ENCODE measurements at regions not wholly inside any gene's neighbourhood (a gene's known extent, or its start where the extent isn't known, plus 50 kb on each side); places are given as distances from the start of the nearest gene placed in this dataset.
"Not testable (repeated sequence)": the region's sequence is repeated elsewhere in the genome, so short reads cannot be mapped to it uniquely, and the experiment has no call there.

DNA sequence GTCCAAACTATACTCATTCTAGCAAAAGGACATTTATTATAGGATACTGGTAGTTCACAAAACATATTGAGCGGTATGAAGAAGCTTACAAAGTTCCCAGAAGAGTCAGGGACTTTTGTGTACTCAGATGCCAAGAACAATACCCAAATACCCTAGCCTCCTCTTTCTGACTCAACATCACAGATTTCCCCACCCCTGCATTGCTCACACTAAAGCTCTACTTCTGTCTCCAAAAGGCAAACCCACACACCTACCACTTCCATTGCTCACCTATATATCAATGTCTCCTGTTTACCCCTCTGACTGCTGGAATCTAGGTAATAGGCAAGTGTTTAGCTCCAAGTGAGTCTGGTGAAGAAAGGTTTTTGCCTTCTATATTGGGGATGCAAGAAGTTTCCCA is 100.7 kb upstream of the HCCS start:
- H3K27me3 ChIP-seq (replicated peaks; ENCODE audit: insufficient read depth) = no peaks in the 10 kb centered on the region
- H3K36me3 ChIP-seq = no peaks in the 10 kb centered on the region
- no peak for TF ChIP-seq CTCF (IDR thresholded peaks at IDR 0.05)
- no peak for ATAC-seq (ENCODE audit: insufficient number of reproducible peaks, low FRiP score, low read depth)
- no peaks in the 10 kb centered on the region for H3K9me3 ChIP-seq
- no peak for DNase-seq (ENCODE audit: low spot score)
- no peak overlapping the region for H3K27ac ChIP-seq
- H3K4me3 ChIP-seq = no peak overlapping the region
- no peaks in the 10 kb centered on the region for H3K4me1 ChIP-seq (ENCODE audit: control insufficient read depth in 1 of 2, low read depth in 2 of 2)

DNA sequence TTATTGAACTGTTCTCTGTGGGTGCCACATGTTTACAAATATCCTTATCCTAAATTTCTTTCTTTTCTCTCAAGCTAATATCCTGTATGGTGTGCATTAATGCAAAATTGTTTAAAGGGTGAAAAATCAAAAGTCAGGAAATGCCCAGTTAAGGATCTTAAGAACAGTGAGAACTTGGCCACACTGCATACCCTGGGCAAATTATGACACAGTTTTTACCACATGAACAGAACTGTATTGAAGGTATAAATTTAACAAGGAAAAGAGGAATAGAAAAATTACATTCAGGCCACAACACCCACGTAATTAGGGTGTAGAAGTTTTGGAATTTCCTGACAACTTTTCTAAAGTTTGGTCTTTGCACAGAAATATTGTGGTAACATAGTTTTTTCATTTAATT is 94.4 kb upstream of the HCCS start:
- no peaks in the 10 kb centered on the region for H3K27me3 ChIP-seq (replicated peaks; ENCODE audit: insufficient read depth)
- no peaks in the 10 kb centered on the region for H3K9me3 ChIP-seq
- no peak for DNase-seq (ENCODE audit: low spot score)
- TF ChIP-seq CTCF (IDR thresholded peaks at IDR 0.05) = no peak
- H3K4me1 ChIP-seq (ENCODE audit: control insufficient read depth in 1 of 2, low read depth in 2 of 2) = no peaks in the 10 kb centered on the region
- H3K36me3 ChIP-seq = no peaks in the 10 kb centered on the region
- H3K27ac ChIP-seq = no peak overlapping the region
- no peak for ATAC-seq (ENCODE audit: insufficient number of reproducible peaks, low FRiP score, low read depth)
- H3K4me3 ChIP-seq = no peak overlapping the region

DNA sequence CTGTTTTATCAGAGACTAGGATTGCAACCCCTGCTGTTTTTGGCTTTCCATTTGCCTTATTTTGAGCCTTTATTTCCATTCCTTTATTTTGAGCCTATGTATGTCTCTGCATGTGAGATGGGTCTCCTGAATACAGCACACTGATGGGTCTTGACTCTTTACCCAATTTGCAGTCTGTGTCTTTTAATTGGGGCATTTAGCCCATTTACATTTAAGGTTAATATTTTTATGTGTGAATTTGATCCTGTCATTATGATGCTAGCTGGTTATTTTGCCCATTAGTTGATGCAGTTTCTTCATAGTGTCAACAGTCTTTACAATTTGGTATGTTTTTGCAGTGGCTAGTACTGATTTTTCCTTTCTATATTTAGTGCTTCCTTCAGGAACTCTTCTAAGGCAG is 88.5 kb upstream of the HCCS start:
- H3K9me3 ChIP-seq; DNase-seq (ENCODE audit: low spot score); H3K4me3 ChIP-seq; H3K36me3 ChIP-seq; H3K27ac ChIP-seq; H3K27me3 ChIP-seq (replicated peaks; ENCODE audit: insufficient read depth); H3K4me1 ChIP-seq (ENCODE audit: control insufficient read depth in 1 of 2, low read depth in 2 of 2); ATAC-seq (ENCODE audit: insufficient number of reproducible peaks, low FRiP score, low read depth): not testable (repeated sequence)

GRCh38 chrX:11039926-11040325 is 71.2 kb upstream of the HCCS start:
- Histone ChIP-seq H3K9me3 (no peaks in the 10 kb centered on the region), H3K4me1 (ENCODE audit: control insufficient read depth in 1 of 2, low read depth in 2 of 2) (no peaks in the 10 kb centered on the region), H3K27ac (no peak overlapping the region), H3K27me3 (replicated peaks; ENCODE audit: insufficient read depth) (no peaks in the 10 kb centered on the region), H3K4me3 (no peak overlapping the region), H3K36me3 (no peaks in the 10 kb centered on the region)
- DNase-seq (ENCODE audit: low spot score) (no peak), ATAC-seq (ENCODE audit: insufficient number of reproducible peaks, low FRiP score, low read depth) (no peak)
- no peak for TF ChIP-seq CTCF (IDR thresholded peaks at IDR 0.05)

DNA sequence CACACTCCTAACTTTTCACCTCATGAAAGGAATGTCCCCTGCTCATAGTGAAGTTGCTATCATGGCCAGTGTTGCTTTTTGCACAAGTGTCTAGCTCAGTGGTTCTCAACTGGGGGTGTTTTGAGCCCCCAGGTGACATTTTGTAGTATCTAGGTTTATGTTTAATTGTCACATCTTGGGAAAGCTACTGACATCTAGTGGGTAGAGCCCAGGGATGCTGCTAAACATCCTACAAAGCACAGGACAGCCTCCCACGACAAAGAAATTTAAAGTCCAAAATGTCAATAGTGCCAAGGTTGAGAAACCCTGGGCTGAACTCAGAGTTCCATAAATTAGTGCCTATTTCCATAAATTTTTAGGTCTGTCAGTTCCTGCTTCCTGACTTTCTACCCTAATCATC is 70.7 kb upstream of the HCCS start:
- no peak for TF ChIP-seq CTCF (IDR thresholded peaks at IDR 0.05)
- Histone ChIP-seq H3K36me3 (no peaks in the 10 kb centered on the region), H3K27me3 (replicated peaks; ENCODE audit: insufficient read depth) (no peaks in the 10 kb centered on the region), H3K27ac (no peak overlapping the region), H3K4me1 (ENCODE audit: control insufficient read depth in 1 of 2, low read depth in 2 of 2) (no peaks in the 10 kb centered on the region), H3K4me3 (no peak overlapping the region), H3K9me3 (no peaks in the 10 kb centered on the region)
- DNase-seq (ENCODE audit: low spot score) = no peak
- no peak for ATAC-seq (ENCODE audit: insufficient number of reproducible peaks, low FRiP score, low read depth)

DNA sequence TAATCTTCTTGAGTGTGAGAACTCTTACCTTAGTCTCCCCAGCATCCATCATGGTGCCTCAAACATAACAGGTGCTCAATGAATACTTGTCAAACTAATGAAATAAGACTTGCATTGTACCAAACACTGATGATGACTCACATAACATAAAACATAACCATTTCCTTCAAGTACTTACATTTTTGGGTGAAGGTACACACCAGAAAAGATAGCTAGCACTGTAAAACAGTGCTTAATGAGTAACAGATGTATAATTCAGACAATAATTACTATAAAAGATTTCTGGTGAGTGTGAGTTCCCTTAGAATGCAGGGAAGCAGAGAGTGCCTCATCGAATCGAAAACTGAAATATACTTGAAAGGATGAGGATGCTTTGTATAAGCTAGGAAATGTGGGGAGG is 70.1 kb upstream of the HCCS start:
- ATAC-seq (ENCODE audit: insufficient number of reproducible peaks, low FRiP score, low read depth) (no peak), DNase-seq (ENCODE audit: low spot score) (no peak)
- H3K36me3 ChIP-seq = no peaks in the 10 kb centered on the region
- no peak overlapping the region for H3K4me3 ChIP-seq
- H3K4me1 ChIP-seq (ENCODE audit: control insufficient read depth in 1 of 2, low read depth in 2 of 2) = no peaks in the 10 kb centered on the region
- no peak overlapping the region for H3K27ac ChIP-seq
- H3K9me3 ChIP-seq = no peaks in the 10 kb centered on the region
- no peaks in the 10 kb centered on the region for H3K27me3 ChIP-seq (replicated peaks; ENCODE audit: insufficient read depth)
- TF ChIP-seq CTCF (IDR thresholded peaks at IDR 0.05) = no peak
